ENCODE measurements at regions not wholly inside any gene's neighbourhood (a gene's known extent, or its start where the extent isn't known, plus 50 kb on each side); places are given as distances from the start of the nearest gene placed in this dataset.
"Not testable (repeated sequence)": the region's sequence is repeated elsewhere in the genome, so short reads cannot be mapped to it uniquely, and the experiment has no call there.

DNA sequence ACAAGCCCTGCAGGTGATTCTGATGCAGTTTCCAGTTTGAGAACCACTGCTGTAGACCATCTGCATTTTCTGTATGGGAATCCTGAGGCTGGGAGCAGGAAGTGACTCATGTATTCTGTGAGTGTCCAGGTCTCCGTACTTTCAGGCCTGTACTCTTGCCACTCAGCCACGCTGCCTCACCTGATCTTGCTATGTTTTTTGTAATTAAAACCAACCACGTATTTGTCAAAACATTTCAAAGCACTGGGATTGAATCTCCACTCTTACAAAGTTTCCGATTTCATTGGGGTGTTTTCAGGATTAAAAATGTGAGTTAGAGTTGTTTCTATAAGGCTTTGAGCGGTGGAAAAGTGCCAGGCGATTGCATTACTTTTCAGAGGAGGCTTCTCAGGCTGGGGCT lies 2907.5 kb downstream of the RPIA start:
- not testable (repeated sequence) for TF ChIP-seq MXI1 (IDR thresholded peaks at IDR 0.05; ENCODE audit: borderline replicate concordance, low read depth, low read length); BHLHE40 (IDR thresholded peaks at IDR 0.05; ENCODE audit: low read depth, low read length); POLR2A (IDR thresholded peaks at IDR 0.05; ENCODE audit: low read depth, low read length); CEBPB (IDR thresholded peaks at IDR 0.05; ENCODE audit: low read depth, low read length); RFX5 (IDR thresholded peaks at IDR 0.05; ENCODE audit: low read depth, low read length); RCOR1 (IDR thresholded peaks at IDR 0.05; ENCODE audit: insufficient replicate concordance, low read length)
- TF ChIP-seq, protein P1, sequence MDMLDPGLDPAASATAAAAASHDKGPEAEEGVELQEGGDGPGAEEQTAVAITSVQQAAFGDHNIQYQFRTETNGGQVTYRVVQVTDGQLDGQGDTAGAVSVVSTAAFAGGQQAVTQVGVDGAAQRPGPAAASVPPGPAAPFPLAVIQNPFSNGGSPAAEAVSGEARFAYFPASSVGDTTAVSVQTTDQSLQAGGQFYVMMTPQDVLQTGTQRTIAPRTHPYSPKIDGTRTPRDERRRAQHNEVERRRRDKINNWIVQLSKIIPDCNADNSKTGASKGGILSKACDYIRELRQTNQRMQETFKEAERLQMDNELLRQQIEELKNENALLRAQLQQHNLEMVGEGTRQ (IDR thresholded peaks at IDR 0.05; ENCODE audit: low read depth, low read length): not testable (repeated sequence)
- TF ChIP-seq, protein P2, sequence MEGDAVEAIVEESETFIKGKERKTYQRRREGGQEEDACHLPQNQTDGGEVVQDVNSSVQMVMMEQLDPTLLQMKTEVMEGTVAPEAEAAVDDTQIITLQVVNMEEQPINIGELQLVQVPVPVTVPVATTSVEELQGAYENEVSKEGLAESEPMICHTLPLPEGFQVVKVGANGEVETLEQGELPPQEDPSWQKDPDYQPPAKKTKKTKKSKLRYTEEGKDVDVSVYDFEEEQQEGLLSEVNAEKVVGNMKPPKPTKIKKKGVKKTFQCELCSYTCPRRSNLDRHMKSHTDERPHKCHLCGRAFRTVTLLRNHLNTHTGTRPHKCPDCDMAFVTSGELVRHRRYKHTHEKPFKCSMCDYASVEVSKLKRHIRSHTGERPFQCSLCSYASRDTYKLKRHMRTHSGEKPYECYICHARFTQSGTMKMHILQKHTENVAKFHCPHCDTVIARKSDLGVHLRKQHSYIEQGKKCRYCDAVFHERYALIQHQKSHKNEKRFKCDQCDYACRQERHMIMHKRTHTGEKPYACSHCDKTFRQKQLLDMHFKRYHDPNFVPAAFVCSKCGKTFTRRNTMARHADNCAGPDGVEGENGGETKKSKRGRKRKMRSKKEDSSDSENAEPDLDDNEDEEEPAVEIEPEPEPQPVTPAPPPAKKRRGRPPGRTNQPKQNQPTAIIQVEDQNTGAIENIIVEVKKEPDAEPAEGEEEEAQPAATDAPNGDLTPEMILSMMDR (conservative IDR thresholded peaks at IDR 0.05; ENCODE audit: low read depth, low read length): not testable (repeated sequence)
- TF ChIP-seq, protein P3, sequence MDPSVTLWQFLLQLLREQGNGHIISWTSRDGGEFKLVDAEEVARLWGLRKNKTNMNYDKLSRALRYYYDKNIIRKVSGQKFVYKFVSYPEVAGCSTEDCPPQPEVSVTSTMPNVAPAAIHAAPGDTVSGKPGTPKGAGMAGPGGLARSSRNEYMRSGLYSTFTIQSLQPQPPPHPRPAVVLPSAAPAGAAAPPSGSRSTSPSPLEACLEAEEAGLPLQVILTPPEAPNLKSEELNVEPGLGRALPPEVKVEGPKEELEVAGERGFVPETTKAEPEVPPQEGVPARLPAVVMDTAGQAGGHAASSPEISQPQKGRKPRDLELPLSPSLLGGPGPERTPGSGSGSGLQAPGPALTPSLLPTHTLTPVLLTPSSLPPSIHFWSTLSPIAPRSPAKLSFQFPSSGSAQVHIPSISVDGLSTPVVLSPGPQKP (IDR thresholded peaks at IDR 0.05; ENCODE audit: borderline replicate concordance, low read depth, low read length): not testable (repeated sequence)

Data from IMR-90 (cell line).